GM21423 (cell line): ENCODE measurements at regions not wholly inside any gene's neighbourhood (a gene's known extent, or its start where the extent isn't known, plus 50 kb on each side); places are given as distances from the start of the nearest gene placed in this dataset.

Source experiments
- ATAC-seq: cut with Tn5 transposase; IDR thresholded peaks from one replicate; pipeline ENCODE4 v1.9.1; 2021; ENCODE audit warnings: mild to moderate bottlenecking, moderate library complexity; ENCODE audit not compliant: unreplicated experiment

GRCh38 chr12:24066097-24066496 lies 116.6 kb upstream of the SOX5 start:
- no peak for ATAC-seq

- no peak for ATAC-seq
Measured at GRCh38 chr12:24062642-24063245, 113.3 kb upstream of the SOX5 start.

- ATAC-seq = no peak
Measured at GRCh38 chr12:24060089-24060488, 110.6 kb upstream of the SOX5 start.

GRCh38 chr12:24057920-24058476 lies 108.5 kb upstream of the SOX5 start:
- no peak for ATAC-seq

- no peak for ATAC-seq
Measured at GRCh38 chr12:24055747-24056146, 106.3 kb upstream of the SOX5 start.

- no peak for ATAC-seq
Measured at GRCh38 chr12:24054416-24054815, 104.9 kb upstream of the SOX5 start.

- no peak for ATAC-seq
Measured at GRCh38 chr12:24049728-24050127, 100.3 kb upstream of the SOX5 start.

- no peak for ATAC-seq
Measured at GRCh38 chr12:24049101-24049500, 99.6 kb upstream of the SOX5 start.

- no peak for ATAC-seq
Measured at GRCh38 chr12:24048446-24048845, 99.0 kb upstream of the SOX5 start.

- no peak for ATAC-seq
Measured at GRCh38 chr12:24047326-24047725, 97.9 kb upstream of the SOX5 start.

- ATAC-seq = no peak
Measured at GRCh38 chr12:24045816-24046257, 96.4 kb upstream of the SOX5 start.

- no peak for ATAC-seq
Measured at GRCh38 chr12:24044941-24045703, 95.7 kb upstream of the SOX5 start.

- ATAC-seq = no peak
Measured at GRCh38 chr12:24042651-24043050, 93.2 kb upstream of the SOX5 start.

GRCh38 chr12:24039113-24039525 lies 89.6 kb upstream of the SOX5 start:
- no peak for ATAC-seq

- no peak for ATAC-seq
Measured at GRCh38 chr12:24038211-24038997, 88.9 kb upstream of the SOX5 start.

GRCh38 chr12:24036438-24037216 lies 87.2 kb upstream of the SOX5 start:
- ATAC-seq = no peak

- no peak for ATAC-seq
Measured at GRCh38 chr12:24034894-24035293, 85.4 kb upstream of the SOX5 start.

- no peak for ATAC-seq
Measured at GRCh38 chr12:24034160-24034559, 84.7 kb upstream of the SOX5 start.

GRCh38 chr12:24027352-24027751 lies 77.9 kb upstream of the SOX5 start:
- no peak for ATAC-seq

- ATAC-seq = no peak
Measured at GRCh38 chr12:24025153-24025798, 75.8 kb upstream of the SOX5 start.
